Activated B cell treated with CpG ODN at 0.5 μM for 24 hours (primary cell): ENCODE measurements at regions not wholly inside any gene's neighbourhood (a gene's known extent, or its start where the extent isn't known, plus 50 kb on each side); places are given as distances from the start of the nearest gene placed in this dataset.

Experiments
- ATAC-seq: fragments of 200-7000 bp; cut with Tn5 transposase; one replicate; pipeline ENCODE4 v1.10.0; 2021; ENCODE audit warnings: low read depth, mild to moderate bottlenecking, moderate library complexity
- CTCF ChIA-PET: fragments of 350-600 bp; sonication (Branson Sonifier 250); formaldehyde crosslinking; loops from one replicate; lab custom pipeline; 2021; ENCODE audit warnings: antibody characterized with exemption; lab: Charles Lee
- POLR2A ChIA-PET: fragments of 350-600 bp; sonication (Branson Sonifier 250); formaldehyde crosslinking; loops from one replicate; lab custom pipeline; 2021; ENCODE audit warnings: antibody characterized with exemption; lab: Charles Lee
- DNase-seq: peaks from one replicate; pipeline ENCODE4 v3.0.0; 2022
- H3K27ac Mint-ChIP-seq: one replicate; pipeline ENCODE4 v1.8.0; 2020; ENCODE audit warnings: mixed read lengths
- H3K27me3 Mint-ChIP-seq: one replicate; pipeline ENCODE4 v1.8.0; 2021; ENCODE audit warnings: mixed read lengths
- H3K36me3 Mint-ChIP-seq: one replicate; pipeline ENCODE4 v1.8.0; 2021; ENCODE audit warnings: low read depth, mixed read lengths
- H3K4me1 Mint-ChIP-seq: one replicate; pipeline ENCODE4 v1.8.0; 2021; ENCODE audit warnings: mixed read lengths
- H3K4me3 Mint-ChIP-seq: one replicate; pipeline ENCODE4 v1.8.0; 2020; ENCODE audit warnings: mild to moderate bottlenecking, mixed read lengths
- H3K9me3 Mint-ChIP-seq: one replicate; pipeline ENCODE4 v1.8.0; 2020; ENCODE audit warnings: mixed read lengths
- intact Hi-C: fragments of 100-400 bp; cut with micrococcal nuclease; formaldehyde crosslinking; loops from one replicate; pipeline ENCODE4 v1.15.1; 2024
- TF ChIP-seq, protein P1 (sequence below): fragments of 200-600 bp; IDR thresholded peaks from one replicate; pipeline ENCODE4 v1.8.0; 2022; ENCODE audit warnings: antibody characterized with exemption, mild to moderate bottlenecking

DNA sequence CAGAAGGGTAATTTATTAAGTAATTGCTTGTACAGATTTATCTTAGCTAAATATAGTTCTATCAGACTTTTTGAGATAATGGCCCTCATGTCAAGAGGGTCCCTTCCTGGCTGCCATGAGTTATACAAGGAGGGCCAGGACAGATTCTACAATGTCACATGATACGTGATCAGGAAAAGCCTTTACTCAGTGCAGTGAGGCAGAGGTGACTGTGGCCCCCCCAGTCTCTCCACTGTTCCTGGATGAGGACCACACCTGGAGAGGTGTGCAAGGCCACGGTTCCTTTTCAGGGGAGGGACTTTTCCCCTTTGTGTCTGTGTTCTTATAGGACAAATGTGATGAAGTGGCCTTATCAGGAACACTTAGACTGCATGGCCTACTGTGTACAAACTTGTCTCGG is 54.3 kb upstream of the LRCH1 start:
- TF ChIP-seq, protein P1, sequence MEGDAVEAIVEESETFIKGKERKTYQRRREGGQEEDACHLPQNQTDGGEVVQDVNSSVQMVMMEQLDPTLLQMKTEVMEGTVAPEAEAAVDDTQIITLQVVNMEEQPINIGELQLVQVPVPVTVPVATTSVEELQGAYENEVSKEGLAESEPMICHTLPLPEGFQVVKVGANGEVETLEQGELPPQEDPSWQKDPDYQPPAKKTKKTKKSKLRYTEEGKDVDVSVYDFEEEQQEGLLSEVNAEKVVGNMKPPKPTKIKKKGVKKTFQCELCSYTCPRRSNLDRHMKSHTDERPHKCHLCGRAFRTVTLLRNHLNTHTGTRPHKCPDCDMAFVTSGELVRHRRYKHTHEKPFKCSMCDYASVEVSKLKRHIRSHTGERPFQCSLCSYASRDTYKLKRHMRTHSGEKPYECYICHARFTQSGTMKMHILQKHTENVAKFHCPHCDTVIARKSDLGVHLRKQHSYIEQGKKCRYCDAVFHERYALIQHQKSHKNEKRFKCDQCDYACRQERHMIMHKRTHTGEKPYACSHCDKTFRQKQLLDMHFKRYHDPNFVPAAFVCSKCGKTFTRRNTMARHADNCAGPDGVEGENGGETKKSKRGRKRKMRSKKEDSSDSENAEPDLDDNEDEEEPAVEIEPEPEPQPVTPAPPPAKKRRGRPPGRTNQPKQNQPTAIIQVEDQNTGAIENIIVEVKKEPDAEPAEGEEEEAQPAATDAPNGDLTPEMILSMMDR: no peak
- no peaks in the 10 kb centered on the region for H3K4me1 Mint-ChIP-seq
- H3K9me3 Mint-ChIP-seq: no peaks in the 10 kb centered on the region
- ATAC-seq: no peak
- no peak overlapping the region for H3K4me3 Mint-ChIP-seq
- intact Hi-C loops: no loop called here
- POLR2A ChIA-PET: interaction anchor here (0.7 kb wide), 1 partner anchor 88 kb away, joined by 3 read pairs; no protein-coding TSS in a partner anchor
- peaks cover 2% of the 10 kb centered on the region for H3K27me3 Mint-ChIP-seq
- no peaks in the 10 kb centered on the region for H3K36me3 Mint-ChIP-seq
- CTCF ChIA-PET: no interaction called here
- no peak for DNase-seq
- H3K27ac Mint-ChIP-seq: no peak overlapping the region

DNA sequence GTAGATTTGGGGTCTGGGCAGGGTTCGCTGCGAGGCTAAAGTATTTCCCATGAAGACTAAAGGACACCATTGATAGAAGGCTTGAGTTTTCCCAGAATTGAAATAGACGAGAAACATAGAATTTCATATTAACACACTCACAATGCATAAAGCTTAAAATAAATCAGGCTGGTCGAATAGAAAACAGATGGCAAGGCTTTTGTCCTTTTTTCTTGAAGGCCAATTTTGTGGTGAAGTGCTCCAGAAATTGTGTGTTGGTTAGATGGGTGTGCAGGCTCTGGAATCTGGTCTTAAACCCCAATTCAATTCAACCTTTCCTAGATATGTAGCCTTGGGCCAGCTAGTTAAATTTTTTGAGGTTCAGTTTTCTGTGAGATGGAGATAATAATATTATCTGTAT is 56.9 kb upstream of the LRCH1 start:
- H3K36me3 Mint-ChIP-seq: no peaks in the 10 kb centered on the region
- ChIA-PET CTCF (interaction anchor here (3.3 kb wide), 1 partner anchor 224 kb away, joined by 30 read pairs; no protein-coding TSS in a partner anchor), POLR2A (no interaction called here)
- DNase-seq: no peak
- no peak overlapping the region for H3K4me3 Mint-ChIP-seq
- no peaks in the 10 kb centered on the region for H3K4me1 Mint-ChIP-seq
- H3K27me3 Mint-ChIP-seq: peaks cover 2% of the 10 kb centered on the region
- no peak overlapping the region for H3K27ac Mint-ChIP-seq
- no peaks in the 10 kb centered on the region for H3K9me3 Mint-ChIP-seq
- no peak for ATAC-seq
- intact Hi-C loops: no loop called here
- TF ChIP-seq, protein P1: no peak

DNA sequence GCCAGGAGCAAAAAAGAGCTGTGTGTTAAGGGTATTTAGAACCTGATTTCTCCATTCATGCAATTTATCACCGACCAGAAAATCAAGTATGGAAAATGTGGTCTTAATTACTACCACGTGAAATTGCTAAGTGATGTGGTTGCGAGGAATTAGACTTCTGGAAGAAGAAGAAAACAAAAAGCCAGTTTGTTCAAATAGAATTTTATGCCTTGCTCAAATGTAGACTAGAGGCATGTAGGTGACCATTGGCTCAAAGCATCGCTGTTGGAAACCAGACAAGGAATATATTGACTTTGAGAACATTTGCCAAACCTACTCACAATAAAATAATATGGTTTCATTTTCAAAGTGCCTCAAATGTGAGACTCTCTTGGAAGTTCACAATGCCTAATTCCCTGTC is 57.3 kb upstream of the LRCH1 start:
- ChIA-PET POLR2A (interaction anchor here (0.6 kb wide), 1 partner anchor 21 kb away, joined by 3 read pairs; no protein-coding TSS in a partner anchor), CTCF (interaction anchor here (3.3 kb wide), 1 partner anchor 224 kb away, joined by 30 read pairs; no protein-coding TSS in a partner anchor)
- peaks cover 2% of the 10 kb centered on the region for H3K27me3 Mint-ChIP-seq
- ATAC-seq (no peak), DNase-seq (no peak)
- intact Hi-C loops: no loop called here
- TF ChIP-seq, protein P1: no peak
- no peaks in the 10 kb centered on the region for H3K4me1 Mint-ChIP-seq
- no peak overlapping the region for H3K27ac Mint-ChIP-seq
- no peak overlapping the region for H3K4me3 Mint-ChIP-seq
- H3K9me3 Mint-ChIP-seq: no peaks in the 10 kb centered on the region
- no peaks in the 10 kb centered on the region for H3K36me3 Mint-ChIP-seq

DNA sequence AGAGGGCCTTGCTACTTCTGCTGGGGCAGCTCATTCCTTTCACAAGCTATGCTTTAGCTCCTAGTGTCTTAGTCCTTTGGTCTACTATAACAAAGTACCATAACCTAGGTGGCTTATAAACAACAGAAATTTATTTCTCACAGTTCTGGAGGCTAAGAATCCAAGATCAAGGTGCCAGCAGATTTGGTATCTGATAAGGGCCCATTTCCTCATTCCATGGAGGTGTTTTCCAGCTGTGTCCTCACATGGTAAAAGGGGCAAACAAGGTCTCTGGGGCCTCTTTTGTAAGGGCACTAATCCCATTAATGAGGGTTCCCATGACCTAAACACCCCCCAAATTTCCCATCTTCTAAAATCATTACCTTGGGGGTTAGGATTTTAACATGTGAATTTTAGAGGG is 57.9 kb upstream of the LRCH1 start:
- no peaks in the 10 kb centered on the region for H3K36me3 Mint-ChIP-seq
- ATAC-seq (no peak), DNase-seq (no peak)
- no peak overlapping the region for H3K4me3 Mint-ChIP-seq
- H3K4me1 Mint-ChIP-seq: no peaks in the 10 kb centered on the region
- CTCF ChIA-PET: interaction anchor here (1.4 to 3.3 kb wide), 3 partner anchors 225 to 270 kb away, joined by 9 to 30 read pairs (median 10); no protein-coding TSS in a partner anchor
- no peaks in the 10 kb centered on the region for H3K9me3 Mint-ChIP-seq
- H3K27ac Mint-ChIP-seq: no peak overlapping the region
- POLR2A ChIA-PET: interaction anchor here (0.6 kb wide), 1 partner anchor 21 kb away, joined by 3 read pairs; no protein-coding TSS in a partner anchor
- intact Hi-C loops: no loop called here
- H3K27me3 Mint-ChIP-seq: no peaks in the 10 kb centered on the region
- TF ChIP-seq, protein P1: no peak

DNA sequence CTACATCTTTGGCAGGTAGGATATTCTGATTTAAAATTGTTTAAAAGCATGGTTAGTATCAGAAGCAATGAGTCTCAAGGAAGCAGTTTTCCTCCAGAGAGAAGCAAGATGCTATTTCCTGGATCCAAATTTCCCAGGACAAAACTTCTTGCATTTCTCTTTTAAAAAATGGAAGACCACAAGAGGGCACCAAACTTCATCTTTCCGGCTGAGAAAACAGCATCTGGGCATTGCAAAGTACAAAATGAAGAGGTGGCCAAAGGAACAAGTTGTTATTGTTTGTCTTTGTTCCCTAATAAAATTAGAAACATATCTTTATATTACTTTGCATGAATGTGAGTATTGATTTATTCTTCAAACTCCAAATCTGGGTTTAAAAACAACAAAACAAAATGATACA is 60.0 kb upstream of the LRCH1 start:
- CTCF ChIA-PET: interaction anchor here (0.9 to 3.3 kb wide), 3 partner anchors 201 to 272 kb away, joined by 3 to 30 read pairs (median 9); no protein-coding TSS in a partner anchor
- H3K27ac Mint-ChIP-seq: no peak overlapping the region
- no peak for ATAC-seq

More for the DNA sequence above, 60.0 kb upstream of the LRCH1 start:
- Mint-ChIP-seq H3K9me3 (no peaks in the 10 kb centered on the region), H3K4me3 (no peak overlapping the region), H3K4me1 (no peaks in the 10 kb centered on the region), H3K36me3 (no peaks in the 10 kb centered on the region), H3K27me3 (no peaks in the 10 kb centered on the region)
- TF ChIP-seq, protein P1: peak; percentile 65
- no peak for DNase-seq
- POLR2A ChIA-PET: no interaction called here
- intact Hi-C loops: loop anchor here (1.0 to 5.0 kb wide), 5 partner anchors 58 to 1279 kb away; no protein-coding TSS in a partner anchor
